DND-41 (cell line): ENCODE measurements at regions not wholly inside any gene's neighbourhood (a gene's known extent, or its start where the extent isn't known, plus 50 kb on each side); places are given as distances from the start of the nearest gene placed in this dataset.

Experiments
- CTCF ChIP-seq: IDR thresholded peaks from 2 replicates; pipeline ENCODE4 v1.5.1; 2012; ENCODE audit warnings: borderline replicate concordance, low read length, moderate library complexity, mild to moderate bottlenecking; ENCODE audit not compliant: poor library complexity, severe bottlenecking; ENCODE audit errors: extremely low read depth
- EZH2 ChIP-seq: IDR thresholded peaks from 3 replicates; pipeline ENCODE4 v1.6.1; 2012; ENCODE audit warnings: borderline replicate concordance, low read depth, mild to moderate bottlenecking, moderate library complexity, low read length, inconsistent platforms; ENCODE audit not compliant: severe bottlenecking

GRCh38 chr17:72462407-72462806, 341.6 kb downstream of the SOX9 start:
- TF ChIP-seq CTCF, result no peak
- no peak for TF ChIP-seq EZH2
